ENCODE measurements at regions not wholly inside any gene's neighbourhood (a gene's known extent, or its start where the extent isn't known, plus 50 kb on each side); places are given as distances from the start of the nearest gene placed in this dataset.

- WGBS, 4 donors, result 78 to 92% (median 87%) methylated on average over 4 of the region's 4 CpGs
- Histone ChIP-seq H3K4me1 (replicated peaks in 1 of 2) (peaks cover 0 to 12% of the 10 kb centered on the region in 2 donors), H3K27me3 (no peaks in the 10 kb centered on the region), H3K4me3 (no peak overlapping the region), H3K27ac (no peak overlapping the region), H3K9me3 (replicated peaks in 1 of 3) (no peaks in the 10 kb centered on the region), H3K36me3 (replicated peaks in 1 of 2) (no peaks in the 10 kb centered on the region)
- no peak for TF ChIP-seq POLR2A (IDR thresholded peaks at IDR 0.05)
- no peak for TF ChIP-seq CTCF (IDR thresholded peaks at IDR 0.05)
- no peak for DNase-seq
- intact Hi-C loops (cut with DNase I), result no loop called here
Measured at GRCh38 chr18:11501352-11501751, 108.0 kb upstream of the SLC35G4 start.

DNA sequence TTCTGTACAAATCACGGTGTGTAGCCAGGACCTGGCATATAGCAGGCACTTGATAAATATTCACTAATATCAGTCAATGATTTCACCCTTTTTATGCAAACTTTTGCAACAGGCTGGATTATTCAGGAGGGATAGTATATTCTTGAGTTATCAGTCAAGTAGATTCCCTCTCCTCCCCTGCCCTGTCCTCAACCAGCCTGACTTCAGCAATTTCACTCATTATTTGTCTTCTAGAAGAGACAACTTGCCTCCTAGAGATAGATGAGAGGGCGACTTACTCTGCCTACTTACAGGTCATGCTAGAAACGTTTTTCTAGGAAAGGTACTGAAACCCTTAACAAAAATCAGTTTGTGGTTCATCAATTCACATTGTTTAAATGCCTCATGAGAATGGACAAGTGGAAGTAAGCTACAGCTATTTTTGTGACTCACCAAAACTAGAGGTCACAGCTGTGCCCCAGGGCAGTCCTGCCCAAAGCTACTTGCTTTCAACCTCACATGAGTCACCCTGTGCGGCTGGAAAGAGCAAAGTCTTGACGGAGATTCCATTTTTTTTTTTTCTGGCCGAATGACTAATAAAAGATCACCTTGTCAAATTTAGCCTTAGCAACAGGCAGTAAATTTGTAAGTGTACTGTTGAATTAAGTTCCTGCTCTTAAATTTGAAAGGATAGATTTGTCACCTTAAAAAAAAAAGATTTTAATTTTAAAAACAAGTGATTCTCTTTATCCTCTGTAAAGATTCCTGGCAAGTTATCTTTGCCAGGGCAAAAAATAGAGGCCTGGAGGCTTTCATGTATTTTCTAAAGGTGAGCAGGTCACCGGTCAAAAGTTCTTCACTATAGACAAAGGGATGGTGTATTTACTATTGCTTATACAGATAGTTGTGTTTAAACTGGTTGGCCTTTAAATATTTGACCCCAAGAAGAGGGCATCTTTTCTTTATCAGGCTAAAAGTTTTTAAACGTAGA, 109.0 kb upstream of the SLC35G4 start:
- DNase-seq, result peak; percentile 81 to 94 (median 92)
- WGBS, 4 donors, result 42 to 48% (median 47%) methylated on average over 8 of the region's 8 CpGs
- Histone ChIP-seq H3K4me1 (replicated peaks in 1 of 2) (peaks cover 0 to 12% of the 10 kb centered on the region in 2 donors), H3K27me3 (no peaks in the 10 kb centered on the region), H3K27ac (peak overlapping the region in 2 of 5 donors; percentile 19 to 69), H3K4me3 (no peak overlapping the region), H3K36me3 (replicated peaks in 1 of 2) (no peaks in the 10 kb centered on the region), H3K9me3 (replicated peaks in 1 of 3) (no peaks in the 10 kb centered on the region)
- TF ChIP-seq POLR2A (IDR thresholded peaks at IDR 0.05) (no peak), CTCF (IDR thresholded peaks at IDR 0.05) (no peak)
- intact Hi-C loops (cut with DNase I), result no loop called here

- no peak overlapping the region for H3K27ac ChIP-seq
- H3K4me1 ChIP-seq (replicated peaks in 1 of 2), result peaks cover 0 to 12% of the 10 kb centered on the region in 2 donors
- TF ChIP-seq POLR2A (IDR thresholded peaks at IDR 0.05), result no peak
- TF ChIP-seq CTCF (IDR thresholded peaks at IDR 0.05), result no peak
- no peak overlapping the region for H3K4me3 ChIP-seq
- intact Hi-C loops (cut with DNase I), result no loop called here
- H3K27me3 ChIP-seq, result no peaks in the 10 kb centered on the region
- H3K36me3 ChIP-seq (replicated peaks in 1 of 2), result no peaks in the 10 kb centered on the region
- no peaks in the 10 kb centered on the region for H3K9me3 ChIP-seq (replicated peaks in 1 of 3)
- WGBS, 4 donors, result 32 to 72% (median 63%) methylated on average over 1 of the region's 1 CpG
- DNase-seq, result no peak
Measured at GRCh38 chr18:11498821-11499220, 110.6 kb upstream of the SLC35G4 start.

DNA sequence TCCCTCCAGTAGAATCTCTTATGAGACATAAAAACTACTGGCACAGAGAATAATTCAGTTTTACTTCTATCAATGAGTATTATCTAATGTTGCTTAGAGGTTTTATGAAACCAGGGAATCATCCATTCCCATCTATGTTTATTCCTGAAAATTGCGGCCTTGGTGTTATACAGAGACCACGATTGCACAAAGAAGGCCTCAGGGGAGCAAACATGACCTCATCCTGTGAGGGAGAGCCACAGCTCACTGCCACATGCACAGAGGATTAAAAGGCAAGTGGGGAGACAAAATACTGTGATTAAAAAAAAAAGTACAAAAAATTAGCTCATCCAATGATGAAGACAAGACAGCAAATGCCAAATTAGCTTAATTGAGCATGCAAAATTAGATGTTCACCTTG, 111.8 kb upstream of the SLC35G4 start:
- Histone ChIP-seq H3K4me3 (no peak overlapping the region), H3K4me1 (replicated peaks in 1 of 2) (peaks cover 2 to 12% of the 10 kb centered on the region in 2 donors), H3K27ac (no peak overlapping the region), H3K27me3 (no peaks in the 10 kb centered on the region), H3K9me3 (replicated peaks in 1 of 3) (no peaks in the 10 kb centered on the region), H3K36me3 (replicated peaks in 1 of 2) (no peaks in the 10 kb centered on the region)
- no peak for DNase-seq
- 63 to 74% (median 65%) methylated on average over 2 of the region's 2 CpGs for WGBS, 4 donors
- intact Hi-C loops (cut with DNase I), result no loop called here
- TF ChIP-seq CTCF (IDR thresholded peaks at IDR 0.05) (no peak), POLR2A (IDR thresholded peaks at IDR 0.05) (no peak)
